Chondrocyte (in vitro differentiated cells): ENCODE measurements at regions not wholly inside any gene's neighbourhood (a gene's known extent, or its start where the extent isn't known, plus 50 kb on each side); places are given as distances from the start of the nearest gene placed in this dataset.

Source experiments
- DNase-seq: peaks from one replicate; pipeline ENCODE4 v3.0.0; 2021; ENCODE audit warnings: mixed read lengths, low spot score
- H3K27ac Mint-ChIP-seq: one replicate; pipeline ENCODE4 v1.8.0; 2021; ENCODE audit warnings: mild to moderate bottlenecking, moderate library complexity, mixed read lengths; ENCODE audit not compliant: unreplicated experiment
- H3K27me3 Mint-ChIP-seq: 2 replicates; pipeline ENCODE4 v1.8.0; 2021; ENCODE audit warnings: low read depth, mixed read lengths
- H3K36me3 Mint-ChIP-seq: 2 replicates; pipeline ENCODE4 v1.8.0; 2021; ENCODE audit warnings: low read depth, mixed read lengths
- H3K4me1 Mint-ChIP-seq: 2 replicates; pipeline ENCODE4 v1.8.0; 2021; ENCODE audit warnings: low read depth, mild to moderate bottlenecking, mixed read lengths
- H3K4me3 Mint-ChIP-seq: one replicate; pipeline ENCODE4 v1.8.0; 2021; ENCODE audit warnings: mild to moderate bottlenecking, moderate library complexity, mixed read lengths; ENCODE audit not compliant: unreplicated experiment
- H3K9me3 Mint-ChIP-seq: 2 replicates; pipeline ENCODE4 v1.8.0; 2021; ENCODE audit warnings: low read depth, mixed read lengths
- TF ChIP-seq, protein P1 (sequence below): fragments of 200-600 bp; sonication (generic); IDR thresholded peaks from 2 replicates; pipeline ENCODE4 v1.5.0; 2021; ENCODE audit warnings: antibody characterized with exemption, mild to moderate bottlenecking, moderate library complexity

- Mint-ChIP-seq H3K27me3 (no peaks in the 10 kb centered on the region), H3K4me1 (no peaks in the 10 kb centered on the region), H3K4me3 (no peak overlapping the region), H3K27ac (no peak overlapping the region), H3K9me3 (peaks cover 29% of the 10 kb centered on the region), H3K36me3 (peaks cover 2% of the 10 kb centered on the region)
- no peak for DNase-seq
- TF ChIP-seq, protein P1, sequence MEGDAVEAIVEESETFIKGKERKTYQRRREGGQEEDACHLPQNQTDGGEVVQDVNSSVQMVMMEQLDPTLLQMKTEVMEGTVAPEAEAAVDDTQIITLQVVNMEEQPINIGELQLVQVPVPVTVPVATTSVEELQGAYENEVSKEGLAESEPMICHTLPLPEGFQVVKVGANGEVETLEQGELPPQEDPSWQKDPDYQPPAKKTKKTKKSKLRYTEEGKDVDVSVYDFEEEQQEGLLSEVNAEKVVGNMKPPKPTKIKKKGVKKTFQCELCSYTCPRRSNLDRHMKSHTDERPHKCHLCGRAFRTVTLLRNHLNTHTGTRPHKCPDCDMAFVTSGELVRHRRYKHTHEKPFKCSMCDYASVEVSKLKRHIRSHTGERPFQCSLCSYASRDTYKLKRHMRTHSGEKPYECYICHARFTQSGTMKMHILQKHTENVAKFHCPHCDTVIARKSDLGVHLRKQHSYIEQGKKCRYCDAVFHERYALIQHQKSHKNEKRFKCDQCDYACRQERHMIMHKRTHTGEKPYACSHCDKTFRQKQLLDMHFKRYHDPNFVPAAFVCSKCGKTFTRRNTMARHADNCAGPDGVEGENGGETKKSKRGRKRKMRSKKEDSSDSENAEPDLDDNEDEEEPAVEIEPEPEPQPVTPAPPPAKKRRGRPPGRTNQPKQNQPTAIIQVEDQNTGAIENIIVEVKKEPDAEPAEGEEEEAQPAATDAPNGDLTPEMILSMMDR, result no peak
Measured at GRCh38 chr2:217171874-217172273, 312.0 kb upstream of the TNP1 start.

DNA sequence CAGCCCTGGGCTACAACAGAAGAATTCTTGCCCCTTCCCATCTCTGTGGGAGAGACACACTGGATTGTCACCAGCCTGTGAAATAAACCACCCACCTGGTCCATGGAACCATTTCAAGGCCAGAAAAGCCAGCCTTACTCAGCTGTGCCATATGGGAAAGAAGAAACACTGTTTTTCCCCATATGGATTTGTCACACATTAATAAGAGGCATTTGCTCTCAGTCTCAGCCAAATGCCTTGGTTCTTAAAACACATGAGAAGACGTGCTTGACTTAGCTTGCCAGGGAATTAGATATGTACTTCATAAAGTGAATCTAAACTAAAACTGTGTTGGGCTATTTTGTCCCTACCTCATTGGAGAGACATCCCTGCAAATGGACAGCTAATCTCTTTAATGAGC is 308.6 kb upstream of the TNP1 start:
- peaks cover 2% of the 10 kb centered on the region for H3K36me3 Mint-ChIP-seq
- TF ChIP-seq, protein P1, result no peak
- H3K27ac Mint-ChIP-seq, result no peak overlapping the region
- peaks cover 5% of the 10 kb centered on the region for H3K4me1 Mint-ChIP-seq
- no peak overlapping the region for H3K4me3 Mint-ChIP-seq
- DNase-seq, result no peak
- peaks cover 11% of the 10 kb centered on the region for H3K9me3 Mint-ChIP-seq
- H3K27me3 Mint-ChIP-seq, result no peaks in the 10 kb centered on the region

DNA sequence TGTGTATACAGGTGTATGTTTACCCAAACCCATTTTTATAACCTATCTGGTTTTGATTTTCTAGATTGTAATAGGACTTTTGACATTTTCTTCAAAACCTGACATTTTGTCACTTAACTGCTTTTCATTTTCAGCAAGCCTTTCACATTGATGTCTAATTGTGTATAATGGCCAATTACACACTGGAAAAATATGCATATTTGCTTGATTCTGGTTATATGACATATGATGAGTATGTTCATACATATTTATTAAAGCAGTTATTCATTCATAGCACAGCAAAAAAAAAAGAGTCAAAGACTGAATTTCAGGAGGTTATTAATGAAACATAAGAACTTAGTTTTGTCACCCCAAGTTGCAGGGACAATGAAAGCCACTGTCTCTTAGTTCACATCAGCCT is 307.7 kb upstream of the TNP1 start:
- H3K27me3 Mint-ChIP-seq, result no peaks in the 10 kb centered on the region
- no peak for DNase-seq
- peaks cover 11% of the 10 kb centered on the region for H3K9me3 Mint-ChIP-seq
- H3K4me3 Mint-ChIP-seq, result no peak overlapping the region
- TF ChIP-seq, protein P1, result no peak
- peaks cover 7% of the 10 kb centered on the region for H3K4me1 Mint-ChIP-seq
- no peak overlapping the region for H3K27ac Mint-ChIP-seq
- peaks cover 2% of the 10 kb centered on the region for H3K36me3 Mint-ChIP-seq

DNA sequence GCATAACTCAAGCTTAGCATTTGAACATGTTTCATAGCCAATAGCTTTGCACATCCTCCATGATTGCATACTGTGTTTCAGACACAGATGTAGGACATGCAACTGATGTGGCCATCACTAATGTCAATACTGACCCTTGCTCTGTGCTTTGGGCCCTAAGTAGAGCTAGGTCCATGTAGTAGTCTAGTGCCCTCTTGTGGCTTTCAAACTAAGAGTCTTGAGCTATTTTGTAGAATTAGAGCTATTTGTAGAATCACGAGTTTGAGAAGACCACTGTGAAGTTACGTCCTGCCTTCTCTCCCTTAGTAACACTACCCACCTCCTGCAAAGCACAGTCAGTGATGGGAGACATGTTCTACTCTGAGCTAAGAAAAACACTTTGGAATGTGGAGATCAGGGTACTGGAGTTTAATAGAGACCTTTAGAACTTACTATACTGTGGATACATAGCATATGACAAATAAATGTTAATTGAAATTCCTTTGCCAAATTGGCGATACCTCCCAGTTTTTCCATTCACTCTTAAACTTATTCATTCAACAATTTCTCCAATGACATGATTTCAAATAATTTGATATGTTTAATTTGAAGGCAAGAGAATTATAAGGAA is 306.5 kb upstream of the TNP1 start:
- TF ChIP-seq, protein P1, result peak; percentile 87
- peaks cover 2% of the 10 kb centered on the region for H3K36me3 Mint-ChIP-seq
- peaks cover 11% of the 10 kb centered on the region for H3K9me3 Mint-ChIP-seq
- no peak overlapping the region for H3K27ac Mint-ChIP-seq
- H3K4me3 Mint-ChIP-seq, result no peak overlapping the region
- no peaks in the 10 kb centered on the region for H3K27me3 Mint-ChIP-seq
- peaks cover 12% of the 10 kb centered on the region for H3K4me1 Mint-ChIP-seq
- no peak for DNase-seq

DNA sequence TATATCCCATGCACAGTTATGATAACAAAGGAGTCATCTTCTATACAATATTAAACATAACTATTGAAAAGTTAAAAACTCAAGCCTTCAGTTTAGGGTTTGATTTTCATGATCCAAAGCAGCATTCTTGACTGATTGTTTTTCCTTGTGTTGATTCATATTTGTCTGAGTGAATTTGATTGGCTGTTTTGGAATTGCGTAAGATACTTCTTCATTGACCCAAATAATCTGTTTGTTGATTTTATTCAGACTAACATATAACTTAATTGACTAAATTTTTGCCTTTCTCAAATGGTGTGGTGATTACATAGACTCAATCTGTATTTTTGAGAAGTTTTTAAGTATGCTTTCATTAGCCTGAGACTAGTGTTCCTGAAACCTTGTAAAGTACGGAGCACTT is 305.7 kb upstream of the TNP1 start:
- Mint-ChIP-seq H3K36me3 (no peaks in the 10 kb centered on the region), H3K4me3 (no peak overlapping the region), H3K9me3 (peaks cover 5% of the 10 kb centered on the region), H3K27me3 (no peaks in the 10 kb centered on the region), H3K4me1 (peaks cover 12% of the 10 kb centered on the region), H3K27ac (no peak overlapping the region)
- TF ChIP-seq, protein P1, result no peak
- DNase-seq, result no peak
